Liver (tissue), 8 donors: ENCODE measurements at regions not wholly inside any gene's neighbourhood (a gene's known extent, or its start where the extent isn't known, plus 50 kb on each side); places are given as distances from the start of the nearest gene placed in this dataset.

Source experiments
- DNase-seq: peaks from one replicate; pipeline ENCODE4 v3.0.0-alpha.2; 2017; ENCODE audit warnings: low spot score
- H3K27ac ChIP-seq, 2 donors: one replicate each; pipeline ENCODE4 v1.7.0; 2013; ENCODE audit warnings: inconsistent platforms in 2 of 2, low read length in 2 of 2, control low read depth in 1 of 2, low read depth in 1 of 2, mild to moderate bottlenecking in 1 of 2
- H3K27me3 ChIP-seq, 4 donors: one replicate each; pipeline versions ENCODE4 v1.6.1 to v1.7.0; 2013; ENCODE audit warnings: low read length in 3 of 4, inconsistent platforms in 1 of 4, mild to moderate bottlenecking in 1 of 4, moderate library complexity in 1 of 4; ENCODE audit not compliant: control insufficient read depth in 4 of 4, insufficient read depth in 4 of 4
- H3K36me3 ChIP-seq, 4 donors: one replicate each; pipeline versions ENCODE4 v1.6.1 to v1.7.0; 2013; ENCODE audit warnings: low read length in 3 of 4, mild to moderate bottlenecking in 3 of 4, low read depth in 1 of 4, moderate library complexity in 1 of 4; ENCODE audit not compliant: control insufficient read depth in 4 of 4, insufficient read depth in 3 of 4
- H3K4me1 ChIP-seq, 4 donors: one replicate each; pipeline versions ENCODE4 v1.6.1 to v1.7.0; 2013; ENCODE audit warnings: low read length in 3 of 4, mild to moderate bottlenecking in 3 of 4, moderate library complexity in 1 of 4; ENCODE audit not compliant: control insufficient read depth in 4 of 4, insufficient read depth in 4 of 4
- H3K4me3 ChIP-seq, 3 donors: one replicate each; pipeline versions ENCODE4 v1.6.1 to v1.7.0; 2013; ENCODE audit warnings: low read length in 3 of 3, control low read depth in 1 of 3, low read depth in 1 of 3, mild to moderate bottlenecking in 1 of 3
- H3K9ac ChIP-seq, 2 donors: one replicate each; pipeline ENCODE4 v1.7.0; 2013; ENCODE audit warnings: low read length in 2 of 2, mild to moderate bottlenecking in 2 of 2, moderate library complexity in 2 of 2, control low read depth in 1 of 2, low read depth in 1 of 2
- H3K9me3 ChIP-seq, 4 donors: one replicate each; pipeline versions ENCODE4 v1.6.1 to v1.7.0; 2013; ENCODE audit warnings: low read length in 3 of 4; ENCODE audit not compliant: control insufficient read depth in 4 of 4
- CTCF ChIP-seq: fragments of 150-350 bp; IDR thresholded peaks from 2 replicates; pipeline ENCODE4 v1.5.1; 2017; ENCODE audit warnings: improper control_type of control experiment, low read depth, low read length; ENCODE audit not compliant: missing input control
- FOXA1 ChIP-seq: IDR thresholded peaks from 2 replicates; pipeline ENCODE4 v1.6.1; 2016; ENCODE audit warnings: antibody characterized with exemption
- FOXA2 ChIP-seq: IDR thresholded peaks from 2 replicates; pipeline ENCODE4 v1.6.1; 2016; ENCODE audit warnings: antibody characterized with exemption
- HNF4A ChIP-seq, 2 donors: conservative IDR thresholded peaks; 2 replicates each; pipeline ENCODE4 v1.6.1; 2016; ENCODE audit warnings: antibody characterized with exemption in 2 of 2, mild to moderate bottlenecking in 2 of 2
- JUND ChIP-seq, 2 donors: IDR thresholded peaks; 2 replicates each; pipeline ENCODE4 v1.6.1; 2016; ENCODE audit warnings: antibody characterized with exemption in 2 of 2
- NR2F2 ChIP-seq: IDR thresholded peaks from 2 replicates; pipeline ENCODE4 v1.6.1; 2016; ENCODE audit warnings: antibody characterized with exemption
- RAD21 ChIP-seq, 2 donors: IDR thresholded peaks; 2 replicates each; pipeline ENCODE4 v1.6.1; 2016; ENCODE audit warnings: antibody characterized with exemption in 2 of 2, mild to moderate bottlenecking in 2 of 2
- REST ChIP-seq: IDR thresholded peaks from 2 replicates; pipeline ENCODE4 v1.6.1; 2016; ENCODE audit warnings: antibody characterized with exemption, mild to moderate bottlenecking
- RXRA ChIP-seq, 2 donors: IDR thresholded peaks; 2 replicates each; pipeline ENCODE4 v1.6.1; 2017 to 2018; ENCODE audit warnings: antibody characterized with exemption in 2 of 2, mild to moderate bottlenecking in 1 of 2
- SP1 ChIP-seq: IDR thresholded peaks from 2 replicates; pipeline ENCODE4 v1.6.1; 2018; ENCODE audit warnings: antibody characterized with exemption, mild to moderate bottlenecking
- TAF1 ChIP-seq: conservative IDR thresholded peaks from 2 replicates; pipeline ENCODE4 v1.6.1; 2016; ENCODE audit warnings: antibody characterized with exemption, mild to moderate bottlenecking
- YY1 ChIP-seq: IDR thresholded peaks from 2 replicates; pipeline ENCODE4 v1.6.1; 2016; ENCODE audit warnings: antibody characterized with exemption, mild to moderate bottlenecking
- ZBTB33 ChIP-seq: IDR thresholded peaks from 2 replicates; pipeline ENCODE4 v1.6.1; 2016; ENCODE audit warnings: antibody characterized with exemption
- WGBS: extraction: QIAGEN DNeasy Blood & Tissue Kit; methylation state at CpG from one replicate; pipeline ENCODE4 v1.1.7; 2013; 5-methylcytosine and 5-hydroxymethylcytosine counted together
- TF ChIP-seq, protein P1 (sequence below): IDR thresholded peaks from 2 replicates; pipeline ENCODE4 v1.6.1; 2016; ENCODE audit warnings: antibody characterized with exemption
- donor health status: healthy.
- donor health status: healthy.
- donor health status: healthy.
- donor health status: healthy.
- donor health status: healthy.

DNA sequence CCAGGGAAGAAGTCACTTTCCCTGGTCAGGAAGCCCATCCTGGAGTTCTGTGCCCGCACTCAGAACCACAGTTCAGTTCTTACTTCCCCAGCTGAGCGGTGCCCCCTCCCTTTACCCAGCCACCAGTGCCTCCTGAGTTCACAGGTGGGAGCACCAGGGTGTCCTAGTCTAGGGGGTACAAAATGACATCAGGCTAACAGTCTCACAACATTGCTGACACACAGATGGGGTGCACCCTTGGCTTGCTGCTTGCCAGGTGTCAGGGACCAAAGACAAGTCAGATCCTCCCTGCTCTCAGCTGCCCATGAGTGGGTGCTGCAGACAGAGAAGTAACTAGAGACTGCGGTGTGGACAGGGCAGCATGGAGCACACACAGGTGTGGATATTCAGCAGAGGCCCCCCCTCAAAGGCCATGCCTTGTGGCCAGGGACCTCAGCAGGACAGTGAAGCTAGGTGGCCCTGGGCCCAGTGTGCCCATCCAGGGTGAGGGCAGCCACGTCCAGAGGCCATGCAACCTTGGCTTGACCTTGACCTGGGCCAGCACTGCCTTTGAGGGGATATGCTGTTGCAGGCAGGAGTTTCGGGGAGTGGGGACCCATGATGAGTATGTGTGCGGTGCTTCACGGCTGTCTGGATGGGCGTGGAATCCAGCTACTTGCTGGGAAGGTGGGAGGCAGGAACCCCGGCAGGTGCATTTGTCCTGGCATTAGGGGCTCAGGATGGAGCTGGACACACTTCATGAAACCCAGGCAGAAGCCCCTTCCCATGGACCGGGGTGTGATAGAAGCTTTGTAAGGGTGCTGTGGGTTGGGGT, 110.4 kb upstream of the FRMD1 start (continued):
- TF ChIP-seq REST = no peak

DNA sequence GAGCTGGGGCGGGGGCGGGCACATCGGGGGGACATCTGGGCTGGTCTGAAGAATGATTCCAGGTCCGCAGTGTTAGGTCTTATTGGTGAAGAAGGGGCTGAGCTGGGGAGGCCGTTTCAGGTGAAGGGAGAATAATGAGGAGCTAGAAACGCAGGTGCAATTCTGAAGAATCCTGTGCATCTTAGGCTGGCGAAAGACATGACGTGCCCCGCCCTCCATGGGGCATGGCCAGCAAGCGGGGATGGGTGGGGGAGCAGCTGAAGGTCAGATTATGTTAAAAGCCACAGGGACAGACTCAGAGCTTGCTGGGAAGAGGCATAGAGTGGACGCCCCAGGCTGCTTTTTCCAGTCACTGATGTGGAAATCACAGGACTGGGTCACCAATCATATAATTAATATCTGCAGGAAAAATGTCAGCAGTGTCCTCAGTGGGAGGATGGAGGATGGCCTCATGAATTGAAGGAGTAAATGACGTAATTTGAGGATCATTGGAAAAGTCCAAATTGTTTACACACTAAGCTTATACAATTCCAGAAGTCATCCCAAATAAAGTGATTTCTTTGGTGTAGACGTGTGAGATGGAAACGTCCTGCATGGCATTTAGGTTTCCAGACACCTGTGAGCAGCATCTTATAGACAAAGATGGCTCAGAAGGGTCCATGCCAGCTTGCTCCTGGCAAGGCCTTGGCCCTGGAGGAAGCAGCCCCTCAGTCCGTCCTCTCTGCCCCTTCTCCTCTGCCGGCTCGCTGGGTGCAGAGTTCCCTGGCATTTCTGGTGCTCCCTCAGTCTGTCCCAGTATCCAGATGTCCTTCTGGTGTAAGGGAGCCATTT, 109.6 kb upstream of the FRMD1 start:
- TF ChIP-seq RAD21 (IDR thresholded peaks at IDR 0.05) (no peak), FOXA1 (no peak), CTCF (no peak), HNF4A (conservative IDR thresholded peaks at IDR 0.05) (no peak), FOXA2 (no peak), NR2F2 (no peak), RXRA (IDR thresholded peaks at IDR 0.05) (no peak), TAF1 (no peak), YY1 (no peak), SP1 (no peak), ZBTB33 (no peak), JUND (IDR thresholded peaks at IDR 0.05) (no peak), REST (no peak)
- TF ChIP-seq, protein P1, sequence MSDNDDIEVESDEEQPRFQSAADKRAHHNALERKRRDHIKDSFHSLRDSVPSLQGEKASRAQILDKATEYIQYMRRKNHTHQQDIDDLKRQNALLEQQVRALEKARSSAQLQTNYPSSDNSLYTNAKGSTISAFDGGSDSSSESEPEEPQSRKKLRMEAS = no peak
- H3K36me3 ChIP-seq = no peaks in the 10 kb centered on the region
- no peak overlapping the region for H3K27ac ChIP-seq
- no peak overlapping the region for H3K4me3 ChIP-seq
- H3K9me3 ChIP-seq = no peaks in the 10 kb centered on the region
- peak; percentile 20 for DNase-seq
- no peaks in the 10 kb centered on the region for H3K27me3 ChIP-seq
- 87% methylated on average over 17 of the region's 17 CpGs for WGBS
- no peak overlapping the region for H3K9ac ChIP-seq
- no peaks in the 10 kb centered on the region for H3K4me1 ChIP-seq
